HepG2 (cell line): ENCODE measurements at regions not wholly inside any gene's neighbourhood (a gene's known extent, or its start where the extent isn't known, plus 50 kb on each side); places are given as distances from the start of the nearest gene placed in this dataset.

ENCODE experiments used
- ARID2 ChIP-seq: sonication (generic); formaldehyde crosslinking; IDR thresholded peaks from 2 replicates; pipeline ENCODE4 v1.8.1; 2022; ENCODE audit warnings: mild to moderate bottlenecking, missing genetic modification reagents, borderline replicate concordance
- HNRNPLL ChIP-seq: fragments of 200-400 bp; formaldehyde crosslinking; IDR thresholded peaks from 2 replicates; pipeline ENCODE4 v1.6.1; 2017; ENCODE audit warnings: mild to moderate bottlenecking, low read depth, low read length; ENCODE audit not compliant: poor library complexity, severe bottlenecking
- ZNF12 ChIP-seq: sonication (generic); formaldehyde crosslinking; IDR thresholded peaks from 2 replicates; pipeline ENCODE4 v1.5.0; 2020; ENCODE audit warnings: missing genetic modification reagents
- ZNF337 ChIP-seq: sonication (generic); formaldehyde crosslinking; IDR thresholded peaks from 2 replicates; pipeline ENCODE4 v1.5.1; 2020; ENCODE audit warnings: missing genetic modification reagents, low read depth, mild to moderate bottlenecking, borderline replicate concordance
- ZNF549 ChIP-seq: sonication (generic); formaldehyde crosslinking; IDR thresholded peaks from 2 replicates; pipeline ENCODE4 v1.5.0; 2020; ENCODE audit warnings: missing genetic modification reagents
- TF ChIP-seq, protein P1 (sequence below): sonication (generic); formaldehyde crosslinking; IDR thresholded peaks from 2 replicates; pipeline ENCODE4 v1.4.0; 2020; ENCODE audit warnings: missing genetic modification reagents, borderline replicate concordance
- TF ChIP-seq, protein P2 (sequence below), 2 experiments: sonication (generic) in 1 of 2; formaldehyde crosslinking in 1 of 2; IDR thresholded peaks; 2 replicates each; pipeline versions ENCODE4 v1.5.1 to v1.6.1; 2011 to 2020; ENCODE audit warnings: borderline replicate concordance in 1 of 2, low read depth in 1 of 2, low read length in 1 of 2, mild to moderate bottlenecking in 1 of 2, missing genetic modification reagents in 1 of 2, moderate library complexity in 1 of 2

DNA sequence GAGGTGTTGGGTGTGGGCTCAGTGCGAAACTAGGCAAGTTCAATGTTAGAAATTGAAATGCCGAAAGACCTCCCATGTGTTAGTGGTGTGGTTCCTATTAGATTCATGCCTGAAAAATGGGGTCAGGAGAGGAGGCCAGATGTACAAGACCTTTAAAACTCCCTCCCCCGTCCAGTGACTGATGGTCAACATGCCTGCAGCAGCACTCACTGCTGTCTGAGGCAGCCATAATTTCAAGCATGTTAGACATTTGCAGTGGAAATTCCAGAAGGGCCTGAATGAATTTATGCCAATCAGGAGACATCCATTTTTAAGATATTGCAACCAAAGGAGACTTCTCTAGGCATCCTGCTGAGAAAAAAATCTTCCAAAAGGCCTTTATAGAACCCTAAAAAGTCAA lies 426.9 kb upstream of the NBEA start (continued):
- TF ChIP-seq, protein P1, sequence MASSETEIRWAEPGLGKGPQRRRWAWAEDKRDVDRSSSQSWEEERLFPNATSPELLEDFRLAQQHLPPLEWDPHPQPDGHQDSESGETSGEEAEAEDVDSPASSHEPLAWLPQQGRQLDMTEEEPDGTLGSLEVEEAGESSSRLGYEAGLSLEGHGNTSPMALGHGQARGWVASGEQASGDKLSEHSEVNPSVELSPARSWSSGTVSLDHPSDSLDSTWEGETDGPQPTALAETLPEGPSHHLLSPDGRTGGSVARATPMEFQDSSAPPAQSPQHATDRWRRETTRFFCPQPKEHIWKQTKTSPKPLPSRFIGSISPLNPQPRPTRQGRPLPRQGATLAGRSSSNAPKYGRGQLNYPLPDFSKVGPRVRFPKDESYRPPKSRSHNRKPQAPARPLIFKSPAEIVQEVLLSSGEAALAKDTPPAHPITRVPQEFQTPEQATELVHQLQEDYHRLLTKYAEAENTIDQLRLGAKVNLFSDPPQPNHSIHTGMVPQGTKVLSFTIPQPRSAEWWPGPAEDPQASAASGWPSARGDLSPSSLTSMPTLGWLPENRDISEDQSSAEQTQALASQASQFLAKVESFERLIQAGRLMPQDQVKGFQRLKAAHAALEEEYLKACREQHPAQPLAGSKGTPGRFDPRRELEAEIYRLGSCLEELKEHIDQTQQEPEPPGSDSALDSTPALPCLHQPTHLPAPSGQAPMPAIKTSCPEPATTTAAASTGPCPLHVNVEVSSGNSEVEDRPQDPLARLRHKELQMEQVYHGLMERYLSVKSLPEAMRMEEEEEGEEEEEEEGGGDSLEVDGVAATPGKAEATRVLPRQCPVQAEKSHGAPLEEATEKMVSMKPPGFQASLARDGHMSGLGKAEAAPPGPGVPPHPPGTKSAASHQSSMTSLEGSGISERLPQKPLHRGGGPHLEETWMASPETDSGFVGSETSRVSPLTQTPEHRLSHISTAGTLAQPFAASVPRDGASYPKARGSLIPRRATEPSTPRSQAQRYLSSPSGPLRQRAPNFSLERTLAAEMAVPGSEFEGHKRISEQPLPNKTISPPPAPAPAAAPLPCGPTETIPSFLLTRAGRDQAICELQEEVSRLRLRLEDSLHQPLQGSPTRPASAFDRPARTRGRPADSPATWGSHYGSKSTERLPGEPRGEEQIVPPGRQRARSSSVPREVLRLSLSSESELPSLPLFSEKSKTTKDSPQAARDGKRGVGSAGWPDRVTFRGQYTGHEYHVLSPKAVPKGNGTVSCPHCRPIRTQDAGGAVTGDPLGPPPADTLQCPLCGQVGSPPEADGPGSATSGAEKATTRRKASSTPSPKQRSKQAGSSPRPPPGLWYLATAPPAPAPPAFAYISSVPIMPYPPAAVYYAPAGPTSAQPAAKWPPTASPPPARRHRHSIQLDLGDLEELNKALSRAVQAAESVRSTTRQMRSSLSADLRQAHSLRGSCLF (CRISPR knock-in tag): no peak
- TF ChIP-seq ZNF12 (CRISPR knock-in tag): no peak
- no peak for TF ChIP-seq ZNF337 (CRISPR knock-in tag)
- no peak for TF ChIP-seq ZNF549 (CRISPR knock-in tag)
- TF ChIP-seq ARID2 (CRISPR knock-in tag): no peak
- TF ChIP-seq HNRNPLL: no peak
- TF ChIP-seq, protein P2, sequence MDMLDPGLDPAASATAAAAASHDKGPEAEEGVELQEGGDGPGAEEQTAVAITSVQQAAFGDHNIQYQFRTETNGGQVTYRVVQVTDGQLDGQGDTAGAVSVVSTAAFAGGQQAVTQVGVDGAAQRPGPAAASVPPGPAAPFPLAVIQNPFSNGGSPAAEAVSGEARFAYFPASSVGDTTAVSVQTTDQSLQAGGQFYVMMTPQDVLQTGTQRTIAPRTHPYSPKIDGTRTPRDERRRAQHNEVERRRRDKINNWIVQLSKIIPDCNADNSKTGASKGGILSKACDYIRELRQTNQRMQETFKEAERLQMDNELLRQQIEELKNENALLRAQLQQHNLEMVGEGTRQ (IDR thresholded peaks at IDR 0.05; ENCODE audit: low read depth, low read length): no peak
- TF ChIP-seq, protein P2 (CRISPR knock-in tag; IDR thresholded peaks at IDR 0.05; ENCODE audit: borderline replicate concordance): no peak
